NCI-H460 (cell line): ENCODE measurements at regions not wholly inside any gene's neighbourhood (a gene's known extent, or its start where the extent isn't known, plus 50 kb on each side); places are given as distances from the start of the nearest gene placed in this dataset.

ENCODE experiments used
- DNase-seq: peaks from one replicate; pipeline ENCODE4 v3.0.0-alpha.2; 2016; ENCODE audit warnings: low read depth; ENCODE audit errors: extremely low read depth

GRCh38 chr13:48839171-48839570 lies 136.5 kb upstream of the FNDC3A start:
- no peak for DNase-seq

GRCh38 chr13:48840366-48840765 lies 135.3 kb upstream of the FNDC3A start:
- DNase-seq: no peak

DNA sequence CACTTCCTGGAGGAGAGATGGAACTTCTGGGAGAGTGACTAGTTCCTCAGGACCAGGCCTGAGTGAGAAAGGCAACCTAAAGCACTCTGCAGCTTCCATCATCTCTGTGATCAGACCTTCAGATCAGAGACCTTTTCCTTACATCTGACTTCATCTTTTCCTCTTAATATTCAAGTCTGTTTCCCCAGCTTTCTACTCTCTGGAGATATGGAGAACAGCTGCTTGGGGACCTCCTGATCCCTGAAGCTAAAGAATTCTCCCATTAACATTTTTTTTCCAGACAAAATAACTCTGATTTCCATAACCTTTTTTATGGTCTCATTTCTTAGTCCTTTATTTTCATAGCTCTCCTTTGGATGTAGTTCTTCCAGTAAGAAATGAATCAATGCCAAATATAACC lies 133.4 kb upstream of the FNDC3A start:
- DNase-seq: no peak

DNA sequence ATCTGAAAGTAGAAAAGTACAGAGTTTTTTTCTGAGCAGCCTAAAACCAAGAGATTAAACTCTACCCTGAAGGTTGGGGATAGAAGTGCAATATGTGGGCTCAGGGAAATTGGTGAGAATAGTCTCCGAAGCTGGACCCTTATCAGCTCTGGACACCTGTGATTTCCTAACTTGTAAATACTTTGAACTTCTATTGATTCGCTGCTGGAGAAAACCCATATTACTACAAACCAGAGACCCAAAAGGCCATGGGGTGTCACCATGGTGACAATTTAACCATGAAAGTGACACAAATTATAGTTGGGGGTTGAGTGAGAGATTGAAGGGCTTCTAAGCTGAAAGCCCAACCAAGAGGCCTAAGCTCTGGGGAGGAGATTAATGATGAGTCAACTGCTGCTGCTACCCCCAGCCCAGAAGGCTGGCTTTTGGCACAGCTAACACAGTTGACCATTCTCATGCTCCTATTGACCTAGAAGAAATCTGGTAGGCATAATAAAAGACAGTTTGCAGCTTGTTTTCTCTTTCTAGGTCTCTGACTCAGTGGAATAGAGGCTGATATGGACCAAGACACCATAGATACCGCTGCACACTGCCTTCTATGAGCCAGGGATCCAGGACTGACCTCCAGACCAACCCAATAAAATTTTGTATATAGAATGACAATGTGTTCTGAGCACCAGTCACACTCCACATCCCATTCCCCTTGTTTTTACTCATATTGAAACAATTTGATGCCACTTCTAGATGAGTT lies 131.9 kb upstream of the FNDC3A start:
- no peak for DNase-seq

- DNase-seq: no peak
Observed at GRCh38 chr13:48844676-48845075, 131.0 kb upstream of the FNDC3A start.

DNA sequence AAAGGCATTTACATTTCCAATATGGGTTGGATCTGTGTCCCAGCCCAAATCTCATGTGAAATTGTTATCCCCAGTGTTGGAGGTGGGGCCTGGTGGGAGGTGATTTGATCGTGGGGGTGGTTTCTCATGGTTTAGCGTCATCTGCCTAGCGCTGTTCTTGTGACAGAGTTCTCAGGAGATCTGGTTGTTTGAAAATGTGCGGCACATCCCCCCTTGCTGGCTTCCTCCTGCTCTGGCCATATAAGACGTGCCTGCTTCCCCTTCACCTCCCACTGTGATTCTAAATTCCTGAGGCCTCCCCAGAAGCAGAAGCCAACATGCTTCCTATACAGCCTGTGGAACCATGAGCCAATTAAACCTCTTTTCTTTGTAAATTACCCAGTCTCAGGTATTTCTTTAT lies 126.2 kb upstream of the FNDC3A start:
- DNase-seq: no peak

- DNase-seq: no peak
Observed at GRCh38 chr13:48851707-48852106, 124.0 kb upstream of the FNDC3A start.

DNA sequence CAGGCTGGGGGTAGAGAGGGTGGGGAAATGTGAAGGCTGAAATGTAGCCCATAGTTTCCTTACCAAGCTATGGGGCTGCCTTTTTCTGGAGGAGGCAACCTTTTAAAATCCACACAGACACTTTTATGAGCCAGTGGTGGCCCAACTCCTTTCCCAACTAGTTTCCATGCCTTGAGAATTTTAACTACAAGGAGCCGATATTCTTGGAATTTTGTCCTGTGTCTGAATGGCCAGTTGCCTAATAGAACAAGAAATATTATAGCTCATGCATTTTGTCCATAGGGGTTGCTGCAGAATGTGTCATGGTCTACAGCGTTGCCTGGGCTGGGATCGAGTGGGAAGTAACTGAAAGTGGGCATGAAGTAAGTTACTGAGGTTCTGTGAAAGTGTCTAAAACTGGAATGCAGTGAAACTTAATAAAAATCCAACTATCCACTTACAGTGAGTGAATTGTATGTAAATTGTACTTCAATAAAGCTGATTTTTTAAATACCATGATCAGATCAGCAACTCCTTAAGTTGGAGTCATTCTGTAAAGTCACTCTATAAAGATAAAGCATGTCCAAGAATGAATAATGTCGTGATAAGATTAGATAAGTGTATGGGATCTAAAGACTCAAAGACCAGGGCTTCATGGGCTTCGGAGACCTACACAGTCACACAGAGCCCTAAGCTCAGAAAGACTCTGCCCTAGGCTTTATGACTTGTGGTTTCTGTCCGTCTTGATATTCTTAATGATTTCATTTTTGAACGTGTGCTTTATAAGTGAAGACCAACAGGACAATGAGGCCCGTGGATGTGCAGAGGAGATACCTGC lies 122.6 kb upstream of the FNDC3A start:
- DNase-seq: no peak

GRCh38 chr13:48853728-48854102 lies 122.0 kb upstream of the FNDC3A start:
- DNase-seq: no peak

- no peak for DNase-seq
Observed at GRCh38 chr13:48857576-48857975, 118.1 kb upstream of the FNDC3A start.

GRCh38 chr13:48858122-48858902 lies 117.4 kb upstream of the FNDC3A start:
- DNase-seq: no peak

GRCh38 chr13:48859272-48860105 lies 116.2 kb upstream of the FNDC3A start:
- no peak for DNase-seq

DNA sequence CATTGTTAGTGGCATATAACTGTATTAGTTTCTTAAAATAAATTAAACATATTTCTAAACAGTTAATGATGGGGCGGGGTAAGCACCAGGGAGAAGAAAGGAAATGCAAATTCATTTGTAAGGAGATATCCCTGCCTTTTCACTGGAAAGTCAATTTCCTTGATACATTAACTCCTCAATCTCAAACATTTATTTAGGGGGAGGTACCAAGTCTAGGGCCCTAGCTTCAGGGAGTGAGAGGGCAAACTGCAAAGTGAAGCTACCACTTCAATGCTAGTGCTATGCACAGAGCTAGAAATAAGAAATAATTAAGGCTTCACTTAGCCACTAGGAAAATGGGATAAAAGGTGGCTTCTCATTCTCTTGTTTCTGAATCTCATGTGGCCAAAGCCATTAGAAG lies 115.3 kb upstream of the FNDC3A start:
- no peak for DNase-seq

DNA sequence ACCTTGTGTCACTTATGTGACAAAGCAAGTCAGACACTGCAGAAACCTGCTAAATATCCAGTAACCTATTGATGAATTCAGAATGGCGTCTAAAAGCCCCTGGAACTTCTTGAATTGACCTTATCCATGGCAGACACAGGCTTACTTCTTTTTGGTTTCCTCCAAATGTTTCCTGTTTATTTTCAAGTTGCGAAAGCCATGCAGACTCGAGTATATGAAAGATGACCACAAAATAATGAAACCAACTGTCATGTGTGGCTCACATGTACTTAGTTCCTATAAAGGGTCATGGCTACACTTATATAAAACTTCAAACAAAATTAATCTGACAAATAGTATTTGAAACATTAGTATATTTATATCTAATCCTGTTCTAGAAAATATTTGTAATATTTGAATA lies 113.1 kb upstream of the FNDC3A start:
- DNase-seq: no peak

DNA sequence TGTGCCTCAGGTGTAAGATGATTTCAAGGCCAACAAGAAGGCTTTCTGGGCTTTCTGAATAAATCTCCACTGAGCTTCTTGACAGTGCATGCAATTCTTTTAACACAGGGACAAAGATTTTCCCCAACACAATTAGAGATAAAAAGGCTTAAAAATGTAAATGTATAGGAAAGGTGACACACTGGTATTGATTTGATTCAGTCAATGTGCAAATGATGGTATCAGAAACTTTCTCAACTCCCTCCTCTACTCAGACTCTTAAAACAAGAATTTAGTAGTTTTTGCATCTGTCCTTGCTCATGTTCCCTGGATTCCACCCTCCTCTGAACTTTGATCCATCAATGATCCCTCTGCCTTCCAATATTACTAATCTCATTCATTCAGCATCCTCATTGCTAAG lies 111.6 kb upstream of the FNDC3A start:
- DNase-seq: no peak

GRCh38 chr13:48866249-48866648 lies 109.5 kb upstream of the FNDC3A start:
- DNase-seq: no peak

GRCh38 chr13:48873081-48873480 lies 102.6 kb upstream of the FNDC3A start:
- no peak for DNase-seq

GRCh38 chr13:48873587-48873986 lies 102.1 kb upstream of the FNDC3A start:
- DNase-seq: no peak

DNA sequence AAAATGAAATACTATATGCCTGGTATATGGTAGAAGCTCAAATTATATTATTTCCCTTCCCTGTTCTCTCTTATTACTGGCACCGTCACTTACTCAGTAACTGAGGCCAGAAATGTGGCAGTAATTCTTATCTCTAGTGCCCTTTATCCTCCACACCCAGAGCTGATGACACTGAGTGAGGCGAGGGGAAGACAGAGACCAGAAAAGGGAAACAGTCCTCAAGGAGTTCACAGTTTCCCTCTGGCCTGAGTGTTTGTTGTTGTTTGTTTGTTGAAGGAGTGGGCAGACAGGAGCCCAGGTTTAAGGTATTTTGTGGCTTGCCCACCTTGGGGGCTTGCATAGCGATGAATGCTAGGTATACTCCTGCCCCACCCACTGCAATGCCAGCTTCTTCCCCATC lies 101.5 kb upstream of the FNDC3A start:
- no peak for DNase-seq

GRCh38 chr13:48875047-48875446 lies 100.7 kb upstream of the FNDC3A start:
- DNase-seq: no peak

DNA sequence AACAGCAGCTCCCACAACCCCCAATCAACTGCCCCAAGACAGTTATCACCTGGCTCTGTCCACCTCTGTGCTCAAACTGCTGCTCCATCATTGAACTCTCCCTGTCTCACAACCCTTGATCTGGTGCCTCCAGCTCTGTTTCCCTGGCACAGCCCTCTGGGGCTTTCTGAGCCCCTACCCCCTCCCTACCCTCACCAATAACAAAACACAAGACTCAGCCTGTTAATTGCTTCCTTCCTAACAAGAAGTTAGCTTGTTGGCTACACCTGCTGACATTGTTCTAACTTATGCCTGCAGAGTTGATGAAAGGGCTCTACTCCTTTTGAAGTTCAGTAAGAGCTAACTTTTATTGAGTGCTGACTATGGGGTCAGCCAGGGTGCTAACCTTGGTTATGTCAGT lies 99.4 kb upstream of the FNDC3A start:
- no peak for DNase-seq
